CD14-positive monocyte (primary cell): ENCODE measurements at regions not wholly inside any gene's neighbourhood (a gene's known extent, or its start where the extent isn't known, plus 50 kb on each side); places are given as distances from the start of the nearest gene placed in this dataset.

Source experiments
- DNase-seq, 3 donors: peaks; one replicate each; pipeline ENCODE4 v3.0.0-alpha.2; 2011 to 2022
- H2AFZ ChIP-seq: 2 replicates; pipeline ENCODE4 v1.6.0; 2012; ENCODE audit warnings: mild to moderate bottlenecking, low read depth, low read length, inconsistent platforms; ENCODE audit not compliant: insufficient read depth, poor library complexity, severe bottlenecking
- H3K27ac ChIP-seq, 2 donors: 1 replicate in 1 of 2; 2 replicates in 1 of 2; pipeline ENCODE4 v1.5.1; 2012 to 2013; ENCODE audit warnings: low read length in 2 of 2, control low read depth in 1 of 2, inconsistent platforms in 1 of 2, low read depth in 1 of 2, mild to moderate bottlenecking in 1 of 2
- H3K27me3 ChIP-seq, 2 donors: one replicate each; pipeline versions ENCODE4 v1.6.0 to v1.6.1; 2011 to 2013; ENCODE audit warnings: low read length in 2 of 2; ENCODE audit not compliant: control insufficient read depth in 2 of 2, insufficient read depth in 2 of 2
- H3K36me3 ChIP-seq, 2 donors: replicated peaks in 1 of 2; 1 replicate in 1 of 2; 2 replicates in 1 of 2; pipeline versions ENCODE4 v1.5.1 to v1.6.1; 2012 to 2013; ENCODE audit warnings: low read length in 2 of 2, control low read depth in 1 of 2, inconsistent platforms in 1 of 2, mild to moderate bottlenecking in 1 of 2; ENCODE audit not compliant: insufficient read depth in 2 of 2, control insufficient read depth in 1 of 2
- H3K4me1 ChIP-seq, 2 donors: 1 replicate in 1 of 2; 2 replicates in 1 of 2; pipeline versions ENCODE4 v1.5.1 to v1.6.1; 2012 to 2013; ENCODE audit warnings: low read length in 2 of 2, control low read depth in 1 of 2, inconsistent platforms in 1 of 2, mild to moderate bottlenecking in 1 of 2, moderate library complexity in 1 of 2; ENCODE audit not compliant: insufficient read depth in 2 of 2, control insufficient read depth in 1 of 2
- H3K4me2 ChIP-seq: replicated peaks from 2 replicates; pipeline ENCODE3; 2012; ENCODE audit warnings: low read length, moderate library complexity, mild to moderate bottlenecking; ENCODE audit not compliant: poor library complexity, severe bottlenecking; ENCODE audit errors: extremely low read depth
- H3K4me3 ChIP-seq, 3 experiments: fragments of 200-600 bp in 1 of 3; sonication (generic) in 1 of 3; replicated peaks in 1 of 3; 1 replicate in 2 of 3; 2 replicates in 1 of 3; pipeline ENCODE4 v1.5.1; 2011 to 2013; ENCODE audit warnings: low read length in 3 of 3, mild to moderate bottlenecking in 3 of 3, control low read depth in 2 of 3, low read depth in 2 of 3, inconsistent platforms in 1 of 3, moderate library complexity in 1 of 3
- H3K79me2 ChIP-seq: 2 replicates; pipeline ENCODE4 v1.6.0; 2012; ENCODE audit warnings: mild to moderate bottlenecking, control low read depth, inconsistent platforms, low read length, moderate library complexity; ENCODE audit not compliant: insufficient read depth
- H3K9ac ChIP-seq: 2 replicates; pipeline ENCODE4 v1.6.0; 2017; ENCODE audit warnings: low read length, mild to moderate bottlenecking; ENCODE audit not compliant: insufficient read depth, poor library complexity, severe bottlenecking
- H3K9me3 ChIP-seq, 2 donors: replicated peaks in 1 of 2; 1 replicate in 1 of 2; 2 replicates in 1 of 2; pipeline versions ENCODE4 v1.5.1 to v1.6.1; 2012 to 2013; ENCODE audit warnings: low read length in 2 of 2, control low read depth in 1 of 2; ENCODE audit not compliant: control insufficient read depth in 1 of 2, insufficient read depth in 1 of 2
- H4K20me1 ChIP-seq: 2 replicates; pipeline ENCODE4 v1.6.0; 2012; ENCODE audit warnings: mild to moderate bottlenecking, low read length, control low read depth, moderate library complexity; ENCODE audit not compliant: insufficient read depth
- H3K27ac Mint-ChIP-seq, 7 donors: one replicate each; pipeline ENCODE4 v1.8.0; 2020; ENCODE audit warnings: mild to moderate bottlenecking in 7 of 7, mixed read lengths in 7 of 7, moderate library complexity in 6 of 7, inconsistent platforms in 2 of 7
- H3K27me3 Mint-ChIP-seq, 3 donors: one replicate each; pipeline ENCODE4 v1.8.0; 2021 to 2022; ENCODE audit warnings: low read depth in 3 of 3, mild to moderate bottlenecking in 3 of 3, mixed read lengths in 3 of 3, moderate library complexity in 3 of 3, inconsistent platforms in 1 of 3
- H3K36me3 Mint-ChIP-seq, 2 donors: one replicate each; pipeline ENCODE4 v1.8.0; 2020; ENCODE audit warnings: mixed read lengths in 2 of 2, inconsistent platforms in 1 of 2, mild to moderate bottlenecking in 1 of 2
- H3K4me1 Mint-ChIP-seq: one replicate; pipeline ENCODE4 v1.8.0; 2020; ENCODE audit warnings: mild to moderate bottlenecking, mixed read lengths
- H3K4me3 Mint-ChIP-seq, 2 donors: one replicate each; pipeline ENCODE4 v1.8.0; 2020; ENCODE audit warnings: mild to moderate bottlenecking in 2 of 2, mixed read lengths in 2 of 2, moderate library complexity in 1 of 2
- H3K9me3 Mint-ChIP-seq, 7 donors: one replicate each; pipeline ENCODE4 v1.8.0; 2020 to 2022; ENCODE audit warnings: mixed read lengths in 7 of 7, mild to moderate bottlenecking in 6 of 7, moderate library complexity in 6 of 7, inconsistent platforms in 2 of 7
- WGBS: methylation state at CpG from one replicate; pipeline ENCODE4 v1.1.5; 2013; ENCODE audit warnings: missing lambda C conversion rate; ENCODE audit not compliant: insufficient coverage; 5-methylcytosine and 5-hydroxymethylcytosine counted together
- intact Hi-C, 2 donors: fragments of 100-400 bp; cut with micrococcal nuclease; formaldehyde crosslinking; loops; one replicate each; pipeline versions ENCODE4 v1.15.0 to v1.15.1; 2023
- TF ChIP-seq, protein P1 (sequence below): fragments of 200-600 bp; IDR thresholded peaks from one replicate; pipeline ENCODE4 v1.8.0; 2022; ENCODE audit warnings: antibody characterized with exemption, mild to moderate bottlenecking

DNA sequence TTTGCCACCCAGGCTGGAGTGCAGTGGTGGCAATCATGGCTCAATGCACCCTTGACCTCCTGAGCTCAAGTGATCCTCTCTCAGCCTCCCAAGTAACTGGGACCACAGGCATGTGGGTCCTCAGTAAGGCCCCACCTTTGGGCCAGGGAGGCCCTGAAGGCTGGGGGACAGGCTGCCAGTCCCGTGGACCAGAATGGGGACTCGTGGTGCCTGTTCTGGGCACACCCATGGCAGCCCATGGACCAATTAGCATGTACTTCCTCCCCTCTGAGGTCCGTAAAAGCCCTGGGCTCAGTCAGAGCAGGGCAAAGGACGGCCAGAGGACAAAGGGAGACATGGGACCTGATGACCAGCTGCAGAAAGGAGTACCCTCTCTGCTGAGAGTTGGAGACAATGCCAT lies 1590.8 kb downstream of the KHDRBS2 start:
- H3K9me3 ChIP-seq = peaks cover 17 to 29% of the 10 kb centered on the region in 2 donors
- DNase-seq = no peak
- Mint-ChIP-seq H3K9me3 (peaks cover 0 to 11% (median 10%) of the 10 kb centered on the region in 7 donors), H3K27ac (no peak overlapping the region), H3K4me1 (no peaks in the 10 kb centered on the region), H3K36me3 (no peaks in the 10 kb centered on the region), H3K4me3 (no peak overlapping the region), H3K27me3 (peaks cover 0 to 1% (median 0%) of the 10 kb centered on the region in 3 donors)
- H3K4me3 ChIP-seq = no peak overlapping the region
- intact Hi-C loops = no loop called here
- H3K4me2 ChIP-seq = no peak overlapping the region
- H3K27me3 ChIP-seq = no peaks in the 10 kb centered on the region
- no peak overlapping the region for H3K9ac ChIP-seq
- no peaks in the 10 kb centered on the region for H3K4me1 ChIP-seq
- 70% methylated on average over 2 of the region's 4 CpGs for WGBS
- TF ChIP-seq, protein P1, sequence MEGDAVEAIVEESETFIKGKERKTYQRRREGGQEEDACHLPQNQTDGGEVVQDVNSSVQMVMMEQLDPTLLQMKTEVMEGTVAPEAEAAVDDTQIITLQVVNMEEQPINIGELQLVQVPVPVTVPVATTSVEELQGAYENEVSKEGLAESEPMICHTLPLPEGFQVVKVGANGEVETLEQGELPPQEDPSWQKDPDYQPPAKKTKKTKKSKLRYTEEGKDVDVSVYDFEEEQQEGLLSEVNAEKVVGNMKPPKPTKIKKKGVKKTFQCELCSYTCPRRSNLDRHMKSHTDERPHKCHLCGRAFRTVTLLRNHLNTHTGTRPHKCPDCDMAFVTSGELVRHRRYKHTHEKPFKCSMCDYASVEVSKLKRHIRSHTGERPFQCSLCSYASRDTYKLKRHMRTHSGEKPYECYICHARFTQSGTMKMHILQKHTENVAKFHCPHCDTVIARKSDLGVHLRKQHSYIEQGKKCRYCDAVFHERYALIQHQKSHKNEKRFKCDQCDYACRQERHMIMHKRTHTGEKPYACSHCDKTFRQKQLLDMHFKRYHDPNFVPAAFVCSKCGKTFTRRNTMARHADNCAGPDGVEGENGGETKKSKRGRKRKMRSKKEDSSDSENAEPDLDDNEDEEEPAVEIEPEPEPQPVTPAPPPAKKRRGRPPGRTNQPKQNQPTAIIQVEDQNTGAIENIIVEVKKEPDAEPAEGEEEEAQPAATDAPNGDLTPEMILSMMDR = no peak
- no peak overlapping the region for H2AFZ ChIP-seq
- H4K20me1 ChIP-seq = no peaks in the 10 kb centered on the region
- no peaks in the 10 kb centered on the region for H3K36me3 ChIP-seq
- no peak overlapping the region for H3K27ac ChIP-seq
- no peaks in the 10 kb centered on the region for H3K79me2 ChIP-seq

DNA sequence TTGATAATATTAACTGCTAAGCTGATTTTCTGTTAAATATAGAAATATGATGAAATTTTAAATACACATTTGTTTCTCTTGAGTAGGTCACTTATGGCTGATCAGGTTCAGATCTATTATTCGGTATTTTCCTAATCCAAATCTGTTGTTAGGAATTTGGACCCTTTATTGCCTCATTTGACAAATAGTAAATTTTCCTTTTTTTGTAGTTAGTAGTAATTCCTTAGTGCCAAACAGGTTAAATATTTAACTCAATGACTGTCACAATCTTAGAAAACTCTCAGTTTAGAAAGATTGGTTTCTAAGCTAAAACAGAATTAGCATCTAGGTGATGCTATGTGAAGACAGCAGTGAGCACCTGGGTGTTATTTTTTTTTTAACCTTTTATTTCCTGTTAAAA lies 1598.9 kb downstream of the KHDRBS2 start:
- Histone ChIP-seq H3K36me3 (no peaks in the 10 kb centered on the region), H3K27ac (no peak overlapping the region), H3K79me2 (no peaks in the 10 kb centered on the region), H3K4me3 (no peak overlapping the region), H3K27me3 (no peaks in the 10 kb centered on the region), H4K20me1 (no peaks in the 10 kb centered on the region), H3K4me2 (no peak overlapping the region), H3K9ac (no peak overlapping the region), H3K9me3 (peaks cover 0 to 27% of the 10 kb centered on the region in 2 donors), H2AFZ (no peak overlapping the region), H3K4me1 (no peaks in the 10 kb centered on the region)
- H3K27ac Mint-ChIP-seq = no peak overlapping the region
- WGBS = no CpG with 5 or more reads among the region's 1 CpG
- H3K9me3 Mint-ChIP-seq = peaks cover 0 to 5% (median 3%) of the 10 kb centered on the region in 7 donors
- no peak overlapping the region for H3K4me3 Mint-ChIP-seq
- intact Hi-C loops = no loop called here
- TF ChIP-seq, protein P1 = no peak
- H3K27me3 Mint-ChIP-seq = peaks cover 0 to 1% (median 0%) of the 10 kb centered on the region in 3 donors
- DNase-seq = no peak
- H3K36me3 Mint-ChIP-seq = no peaks in the 10 kb centered on the region
- no peaks in the 10 kb centered on the region for H3K4me1 Mint-ChIP-seq
